ENCODE measurements at regions not wholly inside any gene's neighbourhood (a gene's known extent, or its start where the extent isn't known, plus 50 kb on each side); places are given as distances from the start of the nearest gene placed in this dataset.

- DNase-seq = no peak
Observed at GRCh38 chr15:81484086-81484955, 110.3 kb upstream of the TMC3 start.

GRCh38 chr15:81483496-81483895 lies 109.5 kb upstream of the TMC3 start:
- DNase-seq = no peak

GRCh38 chr15:81481346-81481745 lies 107.3 kb upstream of the TMC3 start:
- no peak for DNase-seq

- DNase-seq = peak; percentile 44 to 70
Observed at GRCh38 chr15:81480645-81481053, 106.6 kb upstream of the TMC3 start.

- no peak for DNase-seq
Observed at GRCh38 chr15:81478354-81478753, 104.3 kb upstream of the TMC3 start.

- no peak for DNase-seq
Observed at GRCh38 chr15:81475926-81476325, 101.9 kb upstream of the TMC3 start.

- no peak for DNase-seq
Observed at GRCh38 chr15:81475471-81475870, 101.5 kb upstream of the TMC3 start.

GRCh38 chr15:81473946-81474345 lies 99.9 kb upstream of the TMC3 start:
- DNase-seq = no peak

- no peak for DNase-seq
Observed at GRCh38 chr15:81473177-81473576, 99.2 kb upstream of the TMC3 start.

GRCh38 chr15:81471151-81471550 lies 97.1 kb upstream of the TMC3 start:
- no peak for DNase-seq

- no peak for DNase-seq
Observed at GRCh38 chr15:81469154-81469553, 95.1 kb upstream of the TMC3 start.

- no peak for DNase-seq
Observed at GRCh38 chr15:81466741-81467140, 92.7 kb upstream of the TMC3 start.

- no peak for DNase-seq
Observed at GRCh38 chr15:81454024-81454423, 80.0 kb upstream of the TMC3 start.

- DNase-seq = no peak
Observed at GRCh38 chr15:81450721-81451120, 76.7 kb upstream of the TMC3 start.

- no peak for DNase-seq
Observed at GRCh38 chr15:81449836-81450474, 75.9 kb upstream of the TMC3 start.

GRCh38 chr15:81443040-81443820 lies 69.2 kb upstream of the TMC3 start:
- DNase-seq = no peak

- DNase-seq = no peak
Observed at GRCh38 chr15:81442454-81442853, 68.4 kb upstream of the TMC3 start.

GRCh38 chr15:81434851-81435250 lies 60.8 kb upstream of the TMC3 start:
- no peak for DNase-seq

GRCh38 chr15:81433462-81433861 lies 59.4 kb upstream of the TMC3 start:
- DNase-seq = no peak

- DNase-seq = no peak
Observed at GRCh38 chr15:81432179-81432578, 58.2 kb upstream of the TMC3 start.

- DNase-seq = no peak
Observed at GRCh38 chr15:81427176-81427575, 53.2 kb upstream of the TMC3 start.

GRCh38 chr15:81425905-81426304 lies 51.9 kb upstream of the TMC3 start:
- no peak for DNase-seq
